H9 (cell line): ENCODE measurements at regions not wholly inside any gene's neighbourhood (a gene's known extent, or its start where the extent isn't known, plus 50 kb on each side); places are given as distances from the start of the nearest gene placed in this dataset.
"Not testable (repeated sequence)": the region's sequence is repeated elsewhere in the genome, so short reads cannot be mapped to it uniquely, and the experiment has no call there.

Source experiments
- DNase-seq: peaks from one replicate; pipeline ENCODE4 v3.0.0-alpha.2; 2017
- H2AFZ ChIP-seq: one replicate; pipeline ENCODE4 v1.6.1; 2013; ENCODE audit warnings: mild to moderate bottlenecking, low read length, control low read depth, moderate library complexity
- H2AK5ac ChIP-seq: 2 replicates; pipeline ENCODE4 v1.6.1; 2013; ENCODE audit warnings: low read length, control low read depth, mixed read lengths; ENCODE audit not compliant: insufficient read length
- H2BK120ac ChIP-seq: one replicate; pipeline ENCODE4 v1.6.1; 2013; ENCODE audit warnings: low read depth, mild to moderate bottlenecking, low read length, control low read depth, inconsistent platforms; ENCODE audit not compliant: poor library complexity, severe bottlenecking
- H2BK12ac ChIP-seq: 2 replicates; pipeline ENCODE4 v1.6.1; 2013; ENCODE audit warnings: low read length, control low read depth, mixed read lengths, low read depth; ENCODE audit not compliant: insufficient read length
- H2BK15ac ChIP-seq: 2 replicates; pipeline ENCODE4 v1.6.1; 2013; ENCODE audit warnings: low read depth, low read length, control low read depth
- H2BK20ac ChIP-seq: one replicate; pipeline ENCODE4 v1.6.1; 2013; ENCODE audit warnings: low read depth, mild to moderate bottlenecking, low read length, control low read depth, inconsistent platforms; ENCODE audit not compliant: poor library complexity, severe bottlenecking
- H2BK5ac ChIP-seq: 2 replicates; pipeline ENCODE4 v1.6.1; 2013; ENCODE audit warnings: low read length, control low read depth, mixed read lengths; ENCODE audit not compliant: insufficient read length
- H3K14ac ChIP-seq: 2 replicates; pipeline ENCODE4 v1.6.1; 2013; ENCODE audit warnings: low read length, control low read depth; ENCODE audit not compliant: insufficient read depth
- H3K18ac ChIP-seq: 2 replicates; pipeline ENCODE4 v1.6.1; 2013; ENCODE audit warnings: low read depth, mild to moderate bottlenecking, mixed read lengths, low read length, control low read depth; ENCODE audit not compliant: insufficient read length
- H3K23ac ChIP-seq: 2 replicates; pipeline ENCODE4 v1.6.1; 2013; ENCODE audit warnings: low read length, control low read depth, mixed read lengths, low read depth; ENCODE audit not compliant: insufficient read length
- H3K23me2 ChIP-seq: 2 replicates; pipeline ENCODE4 v1.6.1; 2013; ENCODE audit warnings: low read depth, mild to moderate bottlenecking, mixed read lengths, low read length, control low read depth; ENCODE audit not compliant: insufficient read length, poor library complexity, severe bottlenecking
- H3K27ac ChIP-seq: 2 replicates; pipeline ENCODE4 v1.5.1; 2013; ENCODE audit warnings: low read length, control low read depth, mixed read lengths, low read depth; ENCODE audit not compliant: insufficient read length
- H3K27me3 ChIP-seq: 2 replicates; pipeline ENCODE4 v1.6.1; 2013; ENCODE audit warnings: low read length, control low read depth, inconsistent platforms; ENCODE audit not compliant: insufficient read depth
- H3K4ac ChIP-seq: 2 replicates; pipeline ENCODE4 v1.6.1; 2013; ENCODE audit warnings: low read depth, mild to moderate bottlenecking, control low read depth, inconsistent platforms, low read length, moderate library complexity
- H3K4me1 ChIP-seq: 2 replicates; pipeline ENCODE4 v1.6.1; 2013; ENCODE audit warnings: low read length, control low read depth, inconsistent platforms; ENCODE audit not compliant: insufficient read depth
- H3K4me2 ChIP-seq: 2 replicates; pipeline ENCODE4 v1.6.1; 2013; ENCODE audit warnings: low read length, control low read depth, mixed read lengths; ENCODE audit not compliant: insufficient read length, insufficient read depth
- H3K56ac ChIP-seq: 2 replicates; pipeline ENCODE4 v1.6.1; 2013; ENCODE audit warnings: low read depth, mild to moderate bottlenecking, mixed read lengths, low read length, control low read depth; ENCODE audit not compliant: insufficient read length
- H3K79me1 ChIP-seq: 2 replicates; pipeline ENCODE4 v1.6.1; 2013; ENCODE audit warnings: low read depth, mild to moderate bottlenecking, moderate library complexity, low read length, control low read depth, inconsistent platforms; ENCODE audit not compliant: insufficient read depth, poor library complexity, severe bottlenecking
- H3K79me2 ChIP-seq: 2 replicates; pipeline ENCODE4 v1.6.1; 2013; ENCODE audit warnings: low read length, control low read depth, inconsistent platforms; ENCODE audit not compliant: insufficient read depth
- H3K9ac ChIP-seq: 2 replicates; pipeline ENCODE4 v1.6.1; 2013; ENCODE audit warnings: low read length, control low read depth, mixed read lengths; ENCODE audit not compliant: insufficient read length; ENCODE audit errors: extremely low read depth
- H3K9me3 ChIP-seq: one replicate; pipeline ENCODE4 v1.6.1; 2013; ENCODE audit warnings: low read depth, low read length, inconsistent platforms; ENCODE audit not compliant: control insufficient read depth
- H3T11ph ChIP-seq: one replicate; pipeline ENCODE4 v1.6.1; 2013; ENCODE audit warnings: mild to moderate bottlenecking, low read length, control low read depth, inconsistent platforms
- H4K20me1 ChIP-seq: one replicate; pipeline ENCODE4 v1.6.1; 2013; ENCODE audit not compliant: control insufficient read depth, insufficient read length, insufficient read depth
- H4K5ac ChIP-seq: 2 replicates; pipeline ENCODE4 v1.6.1; 2013; ENCODE audit warnings: low read depth, mild to moderate bottlenecking, mixed read lengths, low read length, control low read depth; ENCODE audit not compliant: insufficient read length
- H4K8ac ChIP-seq: replicated peaks from 2 replicates; pipeline ENCODE4 v1.6.1; 2013; ENCODE audit warnings: low read length, control low read depth, mixed read lengths, low read depth; ENCODE audit not compliant: insufficient read length
- H4K91ac ChIP-seq: 2 replicates; pipeline ENCODE4 v1.6.1; 2013; ENCODE audit warnings: low read depth, mild to moderate bottlenecking, moderate library complexity, mixed read lengths, low read length, control low read depth; ENCODE audit not compliant: insufficient read length
- H3K27ac Mint-ChIP-seq, 3 experiments: 2 replicates in 2 of 3; 3 replicates in 1 of 3; pipeline ENCODE4 v1.8.0; 2020 to 2021; ENCODE audit warnings: mixed read lengths in 3 of 3, mild to moderate bottlenecking in 1 of 3, moderate library complexity in 1 of 3
- H3K27me3 Mint-ChIP-seq: 2 replicates; pipeline ENCODE4 v1.8.0; 2021; ENCODE audit warnings: low read depth, mild to moderate bottlenecking, moderate library complexity, mixed read lengths
- H3K36me3 Mint-ChIP-seq, 3 experiments: 2 replicates in 2 of 3; 3 replicates in 1 of 3; pipeline ENCODE4 v1.8.0; 2020 to 2021; ENCODE audit warnings: low read depth in 3 of 3, mixed read lengths in 3 of 3; ENCODE audit not compliant: insufficient read depth in 1 of 3
- H3K4me1 Mint-ChIP-seq, 2 experiments: 2 replicates each; pipeline ENCODE4 v1.8.0; 2020; ENCODE audit warnings: mixed read lengths in 2 of 2
- H3K4me3 Mint-ChIP-seq, 2 experiments: 2 replicates in 1 of 2; 3 replicates in 1 of 2; pipeline ENCODE4 v1.8.0; 2020 to 2021; ENCODE audit warnings: mild to moderate bottlenecking in 2 of 2, mixed read lengths in 2 of 2, moderate library complexity in 1 of 2
- H3K9me3 Mint-ChIP-seq, 2 experiments: 2 replicates in 1 of 2; 3 replicates in 1 of 2; pipeline ENCODE4 v1.8.0; 2020; ENCODE audit warnings: mild to moderate bottlenecking in 2 of 2, mixed read lengths in 2 of 2, moderate library complexity in 1 of 2
- CTCF ChIP-seq: fragments of 200-600 bp; sonication (generic); conservative IDR thresholded peaks from 3 replicates; pipeline ENCODE4 v1.8.0; 2021; ENCODE audit warnings: antibody characterized with exemption, mild to moderate bottlenecking
- WGBS: extraction: QIAGEN DNeasy Blood & Tissue Kit; methylation state at CpG from one replicate; pipeline ENCODE4 v1.1.7; 2013; ENCODE audit warnings: missing lambda C conversion rate, low lambda C conversion rate, mixed read lengths; ENCODE audit not compliant: insufficient read length; ENCODE audit errors: extremely low coverage; 5-methylcytosine and 5-hydroxymethylcytosine counted together

- Histone ChIP-seq H2BK120ac (no peak overlapping the region), H3K18ac (no peak overlapping the region), H3K56ac (no peak overlapping the region), H2BK12ac (no peak overlapping the region), H3K4me2 (no peak overlapping the region), H2AK5ac (no peak overlapping the region), H2BK5ac (no peak overlapping the region), H3K79me1 (no peaks in the 10 kb centered on the region), H3K4ac (no peak overlapping the region), H3K4me1 (no peaks in the 10 kb centered on the region), H3T11ph (no peak overlapping the region), H3K27me3 (no peaks in the 10 kb centered on the region), H3K23ac (no peak overlapping the region), H2BK20ac (no peak overlapping the region), H3K23me2 (no peaks in the 10 kb centered on the region), H4K8ac (no peak overlapping the region), H3K9ac (no peak overlapping the region), H2AFZ (no peak overlapping the region), H3K27ac (no peak overlapping the region), H4K20me1 (no peaks in the 10 kb centered on the region), H3K79me2 (no peaks in the 10 kb centered on the region), H4K5ac (no peak overlapping the region), H2BK15ac (no peak overlapping the region), H3K14ac (no peak overlapping the region), H3K9me3 (no peaks in the 10 kb centered on the region), H4K91ac (no peak overlapping the region)
- no CpG with 5 or more reads among the region's 1 CpG for WGBS
- Mint-ChIP-seq H3K9me3 (no peaks in the 10 kb centered on the region), H3K27me3 (no peaks in the 10 kb centered on the region; the same call in 1 of the 2 replicates), H3K36me3 (no peaks in the 10 kb centered on the region), H3K4me1 (no peaks in the 10 kb centered on the region), H3K27ac (no peak overlapping the region), H3K4me3 (no peak overlapping the region)
- no peak for DNase-seq
- TF ChIP-seq CTCF, result no peak
Observed at GRCh38 chr6:74705451-74705850, 500.4 kb downstream of the COL12A1 start.

DNA sequence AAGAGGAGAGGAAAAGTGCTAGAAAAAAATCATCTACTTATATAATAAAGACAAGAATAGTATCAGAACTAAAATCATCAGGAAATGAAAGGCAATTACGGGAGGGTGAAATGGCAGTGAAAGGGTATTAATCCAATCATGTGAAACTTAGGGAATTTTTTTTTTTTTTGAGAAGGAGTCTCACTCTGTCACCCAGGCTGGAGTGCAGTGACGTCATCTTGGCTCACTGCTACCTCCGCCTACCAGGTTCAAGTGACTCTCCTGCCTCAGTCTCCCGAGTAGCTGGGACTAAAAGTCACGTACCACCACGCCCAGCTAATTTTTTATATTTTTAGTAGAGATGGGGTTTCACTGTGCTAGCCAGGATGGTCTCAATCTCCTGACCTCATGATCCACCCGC, 501.3 kb downstream of the COL12A1 start:
- H3K27ac ChIP-seq, DNase-seq, H3K23me2 ChIP-seq, H3T11ph ChIP-seq, H3K9ac ChIP-seq, H4K5ac ChIP-seq, H3K56ac ChIP-seq, H2BK12ac ChIP-seq, H2BK5ac ChIP-seq, H3K18ac ChIP-seq, H3K27ac Mint-ChIP-seq, H2AK5ac ChIP-seq, H3K23ac ChIP-seq, H3K79me2 ChIP-seq, H3K4ac ChIP-seq, H3K79me1 ChIP-seq, H3K4me2 ChIP-seq, H3K4me3 Mint-ChIP-seq, H3K14ac ChIP-seq, H3K4me1 Mint-ChIP-seq, H3K27me3 Mint-ChIP-seq, H4K20me1 ChIP-seq, H3K9me3 Mint-ChIP-seq, H3K36me3 Mint-ChIP-seq, H2BK15ac ChIP-seq, H2BK20ac ChIP-seq, H3K4me1 ChIP-seq, H2BK120ac ChIP-seq, H4K91ac ChIP-seq, H3K9me3 ChIP-seq, H2AFZ ChIP-seq, H3K27me3 ChIP-seq, H4K8ac ChIP-seq: not testable (repeated sequence)
- no CpG with 5 or more reads among the region's 7 CpGs for WGBS
